Hematopoietic multipotent progenitor cell treated with erythropoietin and hydrocortisone succinate and interleukin-3 and kit ligand, for 8 days (in vitro differentiated cells): ENCODE measurements at regions not wholly inside any gene's neighbourhood (a gene's known extent, or its start where the extent isn't known, plus 50 kb on each side); places are given as distances from the start of the nearest gene placed in this dataset.

ENCODE experiments used
- DNase-seq: peaks from one replicate; pipeline ENCODE4 v3.0.0-alpha.2; 2015

DNA sequence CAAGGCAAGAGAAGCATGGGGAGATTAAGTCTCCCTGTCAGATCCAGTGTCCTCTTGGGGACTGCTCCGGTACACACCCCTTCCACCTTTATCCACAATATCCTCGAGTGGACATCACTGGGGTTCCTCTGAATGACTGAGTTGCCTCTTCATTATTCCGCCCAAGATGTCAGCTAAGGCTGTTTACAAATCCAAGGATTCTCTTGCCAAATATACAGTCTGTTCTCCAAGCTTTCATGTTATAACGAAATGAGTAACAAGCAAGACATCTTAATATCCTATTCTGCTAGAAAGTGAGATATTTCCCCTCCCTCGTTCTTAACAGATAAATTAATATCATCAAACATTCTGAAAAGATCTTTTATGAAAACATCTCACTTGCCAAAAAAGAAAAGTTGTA lies 314.1 kb upstream of the IRX5 start:
- DNase-seq: no peak

GRCh38 chr16:54605536-54606066 lies 319.0 kb upstream of the IRX3 start:
- DNase-seq: no peak

DNA sequence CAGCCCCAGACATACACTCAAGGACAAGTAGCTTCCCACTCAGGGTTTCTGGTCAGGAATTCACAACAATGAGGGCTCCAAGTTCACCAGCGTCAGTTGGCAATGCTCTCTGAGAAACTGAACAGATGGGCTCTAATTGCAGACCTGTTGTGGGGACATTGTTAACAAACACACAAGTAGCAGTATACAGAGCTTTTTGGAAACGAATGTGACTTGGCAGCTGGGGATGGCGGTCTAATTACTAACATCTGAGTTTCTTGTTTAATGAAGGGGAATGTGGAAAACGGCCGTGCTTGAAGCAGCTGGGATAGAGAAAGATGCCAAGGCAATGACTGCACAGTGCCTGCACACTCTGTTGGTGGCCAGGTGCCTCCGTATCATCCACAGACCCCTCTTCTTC lies 316.1 kb upstream of the IRX3 start:
- DNase-seq: no peak

GRCh38 chr16:54597222-54597621 lies 310.6 kb upstream of the IRX3 start:
- no peak for DNase-seq

GRCh38 chr16:54595621-54596020 lies 309.0 kb upstream of the IRX3 start:
- DNase-seq: no peak

DNA sequence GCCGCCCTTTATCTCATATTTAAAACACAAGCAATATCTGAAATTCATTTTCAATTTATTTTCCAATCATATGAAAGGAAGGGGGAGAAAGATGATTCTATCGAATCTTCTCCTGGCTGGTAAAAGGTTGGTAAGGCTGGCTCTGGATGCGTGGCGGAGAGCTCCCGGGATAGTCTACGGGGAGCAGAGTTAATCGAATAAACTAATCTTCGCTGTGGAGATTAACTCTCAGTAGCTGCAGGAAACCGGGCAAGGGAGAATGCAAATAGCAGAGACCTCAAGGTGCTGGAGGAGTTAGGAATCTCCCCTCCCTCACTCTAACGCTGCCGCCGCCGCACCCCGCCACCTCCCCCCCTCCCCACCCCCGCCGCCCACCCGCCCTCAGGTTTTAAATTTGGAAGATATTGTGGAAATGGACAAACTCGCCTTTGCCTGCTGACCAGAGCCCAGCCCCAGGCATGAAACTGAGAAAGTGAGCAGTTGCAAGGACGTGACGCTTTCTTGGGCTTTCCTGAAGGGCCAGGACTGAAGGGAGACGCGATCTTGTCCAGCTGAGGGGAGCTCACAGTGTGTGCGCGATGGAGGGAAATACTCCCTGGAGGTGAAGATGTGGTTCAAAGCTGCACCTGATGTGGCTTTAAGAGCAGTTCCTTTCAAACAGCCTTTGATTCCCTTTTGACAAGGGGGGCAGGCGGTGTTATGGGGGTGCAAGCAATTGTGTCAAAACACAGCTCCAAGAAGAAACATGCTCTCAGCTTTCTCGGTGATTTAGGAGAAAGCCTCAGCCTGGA lies 308.2 kb upstream of the IRX3 start:
- no peak for DNase-seq

- DNase-seq: no peak
Observed at GRCh38 chr16:54591816-54592246, 305.2 kb upstream of the IRX3 start.

DNA sequence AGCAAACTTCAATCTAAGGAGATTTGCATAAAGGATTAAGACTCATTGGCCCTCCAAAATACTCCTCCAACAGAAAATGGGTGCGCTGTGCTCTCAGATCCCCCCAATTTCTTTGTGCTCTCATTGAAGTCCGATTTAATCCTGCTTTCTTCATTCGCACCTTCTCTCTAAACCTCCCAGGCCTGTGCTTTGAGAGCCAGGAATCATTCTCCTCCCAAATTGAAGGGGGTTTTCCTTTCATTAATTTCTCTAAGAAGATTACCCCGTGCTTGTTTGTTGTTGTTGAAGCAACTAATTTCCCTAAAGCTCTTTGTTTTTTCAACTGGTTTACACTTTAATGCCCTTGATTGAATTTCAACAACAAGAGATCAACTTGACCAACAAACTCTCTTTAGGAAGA lies 304.2 kb upstream of the IRX3 start:
- DNase-seq: no peak

DNA sequence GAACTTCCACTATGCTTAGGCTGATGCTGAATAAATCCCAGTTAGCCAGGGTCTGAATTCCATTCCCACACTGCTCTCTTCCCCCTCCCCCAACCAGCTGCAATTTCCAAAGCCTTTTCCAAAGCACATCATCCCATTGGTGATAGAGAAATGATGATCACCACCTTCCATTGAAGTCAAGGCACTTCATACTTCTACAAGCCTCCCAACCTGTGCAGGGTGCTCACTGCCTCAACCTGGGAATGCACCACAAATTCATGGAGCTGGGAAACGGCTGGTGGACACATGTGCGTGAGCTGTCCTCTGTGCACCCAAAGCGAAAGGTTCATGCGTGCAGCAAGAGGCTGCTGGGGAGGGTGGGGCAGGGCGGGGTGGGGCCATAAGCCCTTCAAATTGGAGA lies 302.7 kb upstream of the IRX3 start:
- DNase-seq: no peak

DNA sequence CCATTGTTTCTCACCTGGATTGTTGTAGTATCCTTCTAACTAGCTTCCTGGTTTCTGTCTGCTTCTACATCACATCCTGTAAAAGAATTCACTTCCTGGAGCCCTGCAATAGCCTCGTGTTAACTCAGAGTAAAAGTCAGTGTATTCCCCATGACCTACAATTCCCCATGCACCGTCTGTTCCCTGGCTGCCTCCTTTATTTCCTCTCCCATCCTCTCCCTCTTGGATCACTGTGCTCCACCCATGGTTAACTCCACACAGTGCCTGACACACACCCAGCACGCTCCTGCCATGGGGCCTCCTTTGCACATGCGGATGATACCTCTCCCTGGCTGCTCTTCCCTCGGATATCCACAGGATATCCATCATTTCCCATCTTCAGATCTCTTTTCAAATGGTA lies 301.4 kb upstream of the IRX3 start:
- no peak for DNase-seq

DNA sequence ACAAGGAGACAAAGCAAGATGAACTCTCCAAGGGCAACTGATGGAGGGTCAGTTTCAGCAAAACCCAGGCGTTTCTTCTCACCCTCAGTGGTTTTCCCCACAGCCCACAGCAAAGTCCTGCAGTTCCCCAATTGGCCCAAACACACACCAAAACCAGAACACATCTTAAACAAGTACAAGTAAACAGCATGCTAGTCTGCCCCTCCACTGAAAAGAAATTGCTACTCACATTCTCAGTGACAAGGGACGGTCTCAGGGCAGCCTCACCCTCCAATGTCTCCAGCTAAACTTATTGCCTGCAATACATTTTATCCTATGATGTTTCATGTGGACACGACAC lies 300.6 kb upstream of the IRX3 start:
- DNase-seq: no peak

DNA sequence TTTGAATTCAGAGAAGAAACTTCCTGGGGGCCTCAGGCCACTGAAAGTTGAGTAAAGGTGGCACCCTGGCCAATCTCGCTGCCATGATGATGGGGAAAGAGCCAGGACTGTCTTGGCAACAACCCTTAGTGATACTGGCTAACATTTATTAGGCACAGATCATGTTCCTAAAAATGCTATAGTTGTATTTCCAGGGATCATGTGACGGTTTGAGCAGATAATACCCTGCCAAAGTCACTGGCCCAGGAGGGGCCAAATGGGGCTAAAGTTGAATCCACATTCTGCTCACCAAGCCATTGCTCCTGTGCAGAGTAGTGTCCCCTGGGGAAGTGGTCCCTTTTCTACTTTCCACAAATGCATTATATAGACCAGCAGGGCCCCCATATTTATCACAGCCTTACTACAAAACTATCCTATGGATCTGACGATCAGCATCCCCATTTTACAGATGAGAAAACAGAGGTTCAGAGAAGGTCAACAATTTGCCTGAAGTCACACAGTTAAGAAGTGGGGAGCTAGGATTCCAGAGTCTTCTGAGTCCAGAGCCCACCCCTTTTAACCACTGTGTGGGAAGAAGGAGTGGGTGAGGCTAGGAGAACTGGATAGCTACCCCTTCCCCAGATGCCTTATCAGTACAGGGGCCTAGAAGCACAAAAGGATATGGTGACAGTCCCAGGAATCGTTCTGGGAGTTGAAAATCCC lies 300.0 kb upstream of the IRX3 start:
- DNase-seq: no peak

- no peak for DNase-seq
Observed at GRCh38 chr16:54585998-54586340, 299.4 kb upstream of the IRX3 start.

DNA sequence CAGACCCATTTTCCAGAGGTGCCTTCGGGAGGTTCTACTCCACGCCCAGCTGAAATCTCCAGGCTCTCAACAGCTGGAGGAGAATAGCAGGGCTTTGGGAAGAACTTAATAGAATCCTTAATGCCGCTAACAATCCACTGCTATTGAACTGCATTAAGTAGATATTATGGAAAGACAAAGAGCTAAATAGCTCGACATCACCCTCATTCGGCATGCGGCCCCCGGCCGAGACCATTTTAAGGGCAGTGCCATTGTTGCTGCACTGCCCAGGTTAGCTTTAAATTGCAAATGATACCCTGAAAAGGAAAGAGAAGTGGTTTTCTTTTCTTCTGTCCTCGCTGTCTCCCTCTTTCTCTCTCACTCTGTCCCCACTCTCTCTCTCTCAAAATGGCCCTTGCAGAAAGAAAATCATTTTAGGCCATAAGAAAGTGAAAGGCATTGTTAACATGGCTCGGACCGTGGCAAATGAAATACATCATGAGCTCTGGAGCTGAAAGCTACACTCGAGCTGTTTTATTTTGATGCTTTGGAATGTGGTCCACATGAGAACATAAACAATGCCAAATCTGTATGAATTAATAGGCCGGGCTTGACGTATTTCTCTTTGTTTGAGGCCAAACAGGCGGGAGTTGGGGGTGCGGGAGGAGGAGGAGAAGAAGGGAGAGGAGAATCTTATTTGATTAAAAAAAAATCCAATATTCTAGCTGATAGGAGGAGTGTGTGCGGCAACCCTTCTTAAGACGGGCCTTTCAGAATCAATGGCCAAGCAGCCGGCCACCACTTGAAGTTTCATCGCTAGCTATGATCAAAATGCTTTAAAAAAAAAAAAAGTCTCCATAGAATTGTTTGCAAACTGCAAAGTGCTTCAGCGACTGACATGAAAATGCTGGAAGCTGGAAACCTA lies 298.8 kb upstream of the IRX3 start:
- no peak for DNase-seq

DNA sequence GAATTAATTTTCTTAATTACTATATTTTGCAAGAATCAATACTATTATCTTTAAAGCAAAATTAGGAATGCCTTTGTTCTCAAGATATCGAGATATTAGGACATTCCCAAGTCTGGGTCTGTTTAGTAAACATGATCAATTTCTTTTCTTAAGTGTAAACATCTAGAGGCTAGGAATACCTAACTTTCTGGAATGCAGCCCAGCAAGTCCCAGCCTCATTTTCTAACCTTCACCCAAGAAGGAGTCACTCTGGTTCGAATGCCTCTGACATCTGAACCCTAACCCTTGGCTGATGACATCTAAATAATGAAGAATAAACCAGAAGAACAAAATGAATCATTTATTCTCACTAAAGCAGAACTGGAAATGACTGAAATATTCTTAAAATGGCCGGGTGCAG lies 297.5 kb upstream of the IRX3 start:
- DNase-seq: no peak

DNA sequence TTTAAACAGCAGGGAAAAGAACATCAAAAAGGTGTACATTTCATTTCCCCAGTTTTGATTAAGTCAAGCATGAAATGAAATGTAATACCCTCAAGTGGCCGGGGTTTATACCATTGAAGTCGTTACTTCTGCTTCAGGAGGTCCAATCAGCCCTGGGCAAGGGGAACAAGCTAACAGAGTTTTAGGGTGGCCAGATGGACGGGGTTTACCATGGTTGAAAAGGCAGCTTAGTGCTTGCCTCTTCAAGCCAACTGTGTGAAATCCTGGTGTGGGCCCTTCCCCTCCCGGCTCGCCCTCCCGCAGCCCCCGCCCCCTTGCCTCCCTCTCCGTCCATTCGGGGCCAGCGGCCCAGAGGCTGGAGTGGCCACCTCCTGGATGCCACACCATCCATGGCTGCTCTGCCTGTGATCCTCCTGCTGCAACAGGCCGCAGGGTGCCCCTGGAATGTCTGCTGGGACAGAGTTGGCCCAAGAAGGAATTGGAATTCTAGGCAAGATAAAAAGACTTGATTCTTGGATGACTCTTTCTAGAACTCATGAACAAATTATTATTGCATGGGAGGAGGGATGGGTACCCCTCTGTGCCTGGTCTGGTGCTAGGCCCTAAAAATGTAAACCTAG lies 296.2 kb upstream of the IRX3 start:
- no peak for DNase-seq

DNA sequence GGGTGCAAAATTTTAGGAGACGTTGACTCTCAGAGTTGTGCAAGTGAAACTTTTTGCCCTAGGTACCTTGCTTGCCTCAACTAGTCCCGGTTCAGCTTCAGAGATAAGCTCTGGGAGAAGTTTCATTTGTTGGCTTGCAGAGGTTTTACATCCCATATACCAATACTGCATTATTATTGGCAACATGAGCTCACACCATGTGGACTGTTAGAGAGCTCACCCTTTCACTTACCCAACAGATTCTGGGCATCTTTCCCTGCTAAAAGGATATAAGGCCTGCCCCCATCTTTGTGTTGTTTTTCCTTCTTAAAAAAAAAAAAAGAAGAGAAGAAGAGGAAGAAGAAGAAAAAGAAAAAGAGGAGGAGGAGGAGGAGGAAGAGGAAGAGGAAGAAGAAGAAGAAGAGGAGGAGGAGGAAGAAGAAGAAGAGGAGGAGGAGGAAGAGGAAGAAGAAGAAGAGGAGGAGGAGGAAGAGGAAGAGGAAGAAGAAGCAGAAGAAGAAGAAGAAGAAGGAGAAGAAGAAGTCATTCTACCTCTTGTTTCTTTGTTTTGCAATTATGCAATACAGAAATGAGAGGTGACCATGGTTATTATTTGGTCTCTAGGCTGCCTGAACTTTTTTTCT lies 292.6 kb upstream of the IRX3 start:
- DNase-seq: no peak

DNA sequence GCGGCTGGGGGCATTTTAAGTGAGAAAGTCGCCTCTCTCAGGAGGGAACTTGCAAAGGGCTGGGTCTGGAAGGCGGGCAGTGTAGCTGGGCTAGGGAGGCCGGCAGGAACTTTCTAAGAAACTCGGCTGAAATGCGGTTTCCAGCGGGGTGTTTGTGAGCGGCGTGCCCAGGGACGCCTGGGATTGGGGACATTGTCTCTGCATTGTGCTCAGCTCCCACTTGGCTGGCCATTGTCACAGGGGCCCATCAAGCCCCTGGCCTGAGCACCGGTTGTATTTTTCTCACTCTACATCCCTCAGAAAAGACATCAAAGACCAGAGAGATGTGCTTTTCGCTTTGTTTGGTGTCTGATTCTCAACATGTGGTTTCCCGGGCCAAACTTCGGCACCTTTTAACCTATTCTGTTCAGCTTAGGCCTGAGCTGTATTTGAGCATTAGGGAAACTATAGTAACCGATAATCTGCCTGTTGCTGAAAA lies 291.1 kb upstream of the IRX3 start:
- no peak for DNase-seq

- DNase-seq: no peak
Observed at GRCh38 chr16:54576785-54577184, 290.2 kb upstream of the IRX3 start.

DNA sequence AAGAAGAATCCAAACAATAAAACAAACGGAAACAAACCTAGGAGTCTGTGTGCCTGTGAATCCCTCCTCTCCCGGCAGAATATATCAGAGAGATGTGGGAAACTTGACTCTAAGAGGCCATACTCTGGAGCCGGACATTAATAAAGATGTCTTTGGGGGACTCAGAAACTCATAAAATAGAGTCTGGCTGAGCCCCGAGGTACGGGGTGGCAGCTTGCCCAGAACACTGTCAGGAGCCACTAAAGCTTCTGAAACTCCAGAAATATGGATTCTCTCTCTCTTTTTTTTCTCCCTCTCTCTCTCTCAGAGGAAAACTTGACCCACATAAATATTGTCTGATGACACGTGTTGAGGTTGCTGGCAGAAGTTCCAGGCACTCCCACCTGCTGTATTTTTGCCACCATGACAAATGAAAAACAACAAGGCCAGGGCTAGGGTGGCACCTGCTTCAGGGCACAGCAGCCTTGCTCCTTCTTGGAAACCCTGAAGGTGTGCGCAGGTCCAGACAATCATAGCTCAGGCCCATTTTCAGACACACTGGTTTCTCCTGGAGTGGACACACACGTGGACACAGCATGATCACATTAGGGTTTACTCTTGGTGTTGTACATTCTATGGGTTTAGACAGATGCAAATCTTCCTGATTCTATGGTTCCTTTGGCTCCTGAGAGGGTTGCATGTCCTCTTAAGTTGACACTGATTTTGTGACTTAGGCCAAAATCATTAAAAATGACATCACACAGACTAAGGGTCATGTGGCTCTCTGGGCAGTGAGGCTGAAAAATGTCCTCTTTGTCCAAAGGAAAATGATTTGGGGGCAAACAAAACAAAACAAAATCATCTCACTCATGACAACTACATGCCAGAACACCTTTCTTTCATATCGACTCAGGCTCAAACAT lies 282.6 kb upstream of the IRX3 start:
- no peak for DNase-seq

- no peak for DNase-seq
Observed at GRCh38 chr16:54564841-54565240, 278.3 kb upstream of the IRX3 start.
